ENCODE measurements at regions not wholly inside any gene's neighbourhood (a gene's known extent, or its start where the extent isn't known, plus 50 kb on each side); places are given as distances from the start of the nearest gene placed in this dataset.

GRCh38 chr4:1533501-1534064, 127.3 kb upstream of the NKX1-1 start:
- TF ChIP-seq CTCF (IDR thresholded peaks at IDR 0.05) (no peak), EP300 (IDR thresholded peaks at IDR 0.05) (no peak)
